ENCODE measurements at regions not wholly inside any gene's neighbourhood (a gene's known extent, or its start where the extent isn't known, plus 50 kb on each side); places are given as distances from the start of the nearest gene placed in this dataset.
"Not testable (repeated sequence)": the region's sequence is repeated elsewhere in the genome, so short reads cannot be mapped to it uniquely, and the experiment has no call there.

- DNase-seq (ENCODE audit: low read depth) = no peak
These were observed 79.9 kb upstream of the AADAT start for GRCh38 chr4:170169699-170170098.

GRCh38 chr4:170167678-170168077 lies 77.9 kb upstream of the AADAT start:
- DNase-seq (ENCODE audit: low read depth) = no peak

GRCh38 chr4:170166193-170166592 lies 76.4 kb upstream of the AADAT start:
- not testable (repeated sequence) for DNase-seq (ENCODE audit: low read depth)

GRCh38 chr4:170162416-170162815 lies 72.7 kb upstream of the AADAT start:
- DNase-seq (ENCODE audit: low read depth) = no peak

- DNase-seq (ENCODE audit: low read depth) = no peak
These were observed 67.9 kb upstream of the AADAT start for GRCh38 chr4:170157670-170158069.

GRCh38 chr4:170145120-170145519 lies 55.4 kb upstream of the AADAT start:
- DNase-seq (ENCODE audit: low read depth) = no peak

- DNase-seq (ENCODE audit: low read depth) = no peak
These were observed 50.0 kb upstream of the AADAT start for GRCh38 chr4:170139764-170140163.

Data from activated T-cell treated with anti-CD3 and anti-CD28 coated beads for 48 hours (primary cell).